GM23338 (cell line): ENCODE measurements at regions not wholly inside any gene's neighbourhood (a gene's known extent, or its start where the extent isn't known, plus 50 kb on each side); places are given as distances from the start of the nearest gene placed in this dataset.

Source experiments
- ATAC-seq: fragments of 200-7000 bp; cut with Tn5 transposase; 3 replicates; pipeline ENCODE4 v1.9.1; 2020
- DNase-seq: peaks from one replicate; pipeline ENCODE4 v3.0.0-alpha.2; 2015; ENCODE audit warnings: low spot score
- H2AFZ ChIP-seq: fragments of 200-600 bp; sonication (generic); 2 replicates; pipeline ENCODE4 v1.8.0; 2016; ENCODE audit warnings: antibody characterized with exemption, mild to moderate bottlenecking, moderate library complexity
- H3F3A ChIP-seq: fragments of 200-600 bp; sonication (generic); replicated peaks from 2 replicates; pipeline ENCODE4 v1.8.0; 2017; ENCODE audit warnings: antibody characterized with exemption, mixed run types, low read depth
- H3K27ac ChIP-seq: fragments of 200-600 bp; sonication (generic); 2 replicates; pipeline ENCODE4 v1.6.1; 2016; ENCODE audit warnings: low read depth
- H3K27me3 ChIP-seq: fragments of 200-600 bp; sonication (generic); 2 replicates; pipeline ENCODE4 v1.8.0; 2016; ENCODE audit warnings: mild to moderate bottlenecking, mixed run types, moderate library complexity; ENCODE audit not compliant: insufficient read depth
- H3K36me3 ChIP-seq: fragments of 200-600 bp; sonication (generic); 2 replicates; pipeline ENCODE4 v1.8.0; 2016; ENCODE audit warnings: mild to moderate bottlenecking; ENCODE audit not compliant: insufficient read depth
- H3K4me1 ChIP-seq: fragments of 200-600 bp; sonication (generic); 2 replicates; pipeline ENCODE4 v1.8.0; 2016; ENCODE audit warnings: mild to moderate bottlenecking, moderate library complexity; ENCODE audit not compliant: insufficient read depth
- H3K4me2 ChIP-seq: fragments of 200-600 bp; sonication (generic); 2 replicates; pipeline ENCODE4 v1.7.1; 2017; ENCODE audit warnings: mixed run types
- H3K4me3 ChIP-seq: fragments of 200-600 bp; sonication (generic); 2 replicates; pipeline ENCODE4 v1.6.1; 2016; ENCODE audit warnings: mixed run types
- H3K79me2 ChIP-seq: fragments of 200-600 bp; sonication (generic); replicated peaks from 2 replicates; pipeline ENCODE4 v1.8.0; 2017; ENCODE audit warnings: mild to moderate bottlenecking; ENCODE audit not compliant: insufficient read depth
- H3K9me2 ChIP-seq: fragments of 200-600 bp; sonication (generic); 2 replicates; pipeline ENCODE4 v1.8.0; 2017; ENCODE audit not compliant: insufficient read depth
- H4K20me1 ChIP-seq: fragments of 200-600 bp; sonication (generic); replicated peaks from 2 replicates; pipeline ENCODE4 v1.8.0; 2017; ENCODE audit warnings: mild to moderate bottlenecking; ENCODE audit not compliant: insufficient read depth
- H3K27ac Mint-ChIP-seq: 2 replicates; pipeline ENCODE4 v1.8.0; 2020; ENCODE audit warnings: inconsistent platforms, mild to moderate bottlenecking, moderate library complexity, mixed read lengths
- H3K27me3 Mint-ChIP-seq: 3 replicates; pipeline ENCODE4 v1.8.0; 2022; ENCODE audit warnings: low read depth, mild to moderate bottlenecking, moderate library complexity, mixed read lengths, inconsistent platforms; ENCODE audit not compliant: insufficient read depth, poor library complexity
- H3K36me3 Mint-ChIP-seq: 3 replicates; pipeline ENCODE4 v1.8.0; 2021; ENCODE audit warnings: low read depth, mild to moderate bottlenecking, inconsistent platforms, moderate library complexity, mixed read lengths
- H3K4me1 Mint-ChIP-seq: 3 replicates; pipeline ENCODE4 v1.8.0; 2020; ENCODE audit warnings: mild to moderate bottlenecking, inconsistent platforms, mixed read lengths
- H3K4me3 Mint-ChIP-seq: 3 replicates; pipeline ENCODE4 v1.8.0; 2021; ENCODE audit warnings: moderate library complexity, mild to moderate bottlenecking, inconsistent platforms, mixed read lengths
- H3K9me3 Mint-ChIP-seq: 3 replicates; pipeline ENCODE4 v1.8.0; 2020; ENCODE audit warnings: moderate library complexity, mild to moderate bottlenecking, inconsistent platforms, mixed read lengths
- CREB1 ChIP-seq: fragments of 250-450 bp; sonication (Bioruptor Pico); IDR thresholded peaks from 2 replicates; pipeline ENCODE4 v1.5.0; 2020; ENCODE audit warnings: low read depth, mild to moderate bottlenecking, moderate library complexity
- ETS1 ChIP-seq: IDR thresholded peaks from 2 replicates; pipeline ENCODE4 v1.6.1; 2016; ENCODE audit warnings: antibody characterized with exemption
- EZH2 ChIP-seq: fragments of 200-600 bp; sonication (generic); IDR thresholded peaks from one replicate; pipeline ENCODE4 v1.8.0; 2017; ENCODE audit warnings: antibody characterized with exemption, mild to moderate bottlenecking, low read depth; ENCODE audit not compliant: unreplicated experiment
- EZH2phosphoT487 ChIP-seq: fragments of 200-600 bp; sonication (generic); IDR thresholded peaks from one replicate; pipeline ENCODE4 v1.8.1; 2018; ENCODE audit warnings: antibody characterized with exemption; ENCODE audit not compliant: unreplicated experiment
- JUNB ChIP-seq: IDR thresholded peaks from one replicate; pipeline ENCODE4 v1.6.1; 2016; ENCODE audit warnings: antibody characterized with exemption; ENCODE audit not compliant: unreplicated experiment
- NANOG ChIP-seq: IDR thresholded peaks from 2 replicates; pipeline ENCODE4 v1.6.1; 2016; ENCODE audit warnings: antibody characterized with exemption, borderline replicate concordance
- POLR2AphosphoS5 ChIP-seq: IDR thresholded peaks from 2 replicates; pipeline ENCODE4 v1.6.1; 2016; ENCODE audit warnings: antibody characterized with exemption, low read depth
- REST ChIP-seq: IDR thresholded peaks from one replicate; pipeline ENCODE4 v1.6.1; 2018; ENCODE audit warnings: antibody characterized with exemption; ENCODE audit not compliant: unreplicated experiment
- STAT1 ChIP-seq: IDR thresholded peaks from one replicate; pipeline ENCODE4 v1.6.1; 2016; ENCODE audit warnings: antibody characterized with exemption; ENCODE audit not compliant: unreplicated experiment
- ZNF114 ChIP-seq: fragments of 250-450 bp; sonication (Bioruptor Pico); IDR thresholded peaks from 2 replicates; pipeline ENCODE4 v1.5.0; 2020; ENCODE audit warnings: mild to moderate bottlenecking, moderate library complexity
- ZNF331 ChIP-seq: fragments of 250-450 bp; sonication (Bioruptor Pico); IDR thresholded peaks from 2 replicates; pipeline ENCODE4 v1.5.0; 2020; ENCODE audit warnings: low read depth, mild to moderate bottlenecking, moderate library complexity
- ZNF462 ChIP-seq: fragments of 250-450 bp; sonication (Bioruptor Pico); IDR thresholded peaks from 2 replicates; pipeline ENCODE4 v1.5.0; 2020; ENCODE audit warnings: mild to moderate bottlenecking, moderate library complexity
- TF ChIP-seq, protein P1 (sequence below), 2 experiments: fragments of 200-600 bp in 1 of 2; sonication (generic) in 1 of 2; conservative IDR thresholded peaks; 2 replicates each; pipeline versions ENCODE4 v1.5.1 to v1.6.1; 2016 to 2017; ENCODE audit warnings: antibody characterized with exemption in 2 of 2, low read depth in 2 of 2, mild to moderate bottlenecking in 2 of 2, moderate library complexity in 1 of 2

DNA sequence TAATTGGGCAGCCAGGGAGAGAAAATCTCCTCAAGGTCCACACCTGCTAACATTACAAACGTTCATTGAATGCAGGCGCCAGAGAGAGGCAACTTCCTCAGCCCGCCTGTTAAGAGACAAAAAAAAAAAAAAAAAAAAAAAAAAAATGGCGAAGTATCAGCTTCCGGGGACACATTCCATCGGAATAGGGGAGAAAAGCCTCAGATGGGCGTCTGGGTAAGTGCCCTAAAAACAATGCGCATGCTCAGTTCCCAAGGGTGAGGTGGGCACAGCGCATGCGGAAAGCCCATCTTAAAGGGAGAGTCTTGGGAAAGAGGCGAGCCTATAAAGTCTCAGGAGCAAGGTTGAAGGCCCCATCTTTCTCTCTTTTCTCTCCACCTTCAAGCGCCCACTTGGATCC, 1139.7 kb upstream of the CELF2 start:
- Mint-ChIP-seq H3K4me1 (no peaks in the 10 kb centered on the region), H3K27me3 (peaks cover 3% of the 10 kb centered on the region), H3K4me3 (no peak overlapping the region), H3K9me3 (peaks cover 5% of the 10 kb centered on the region; the same call in 1 of the 3 replicates), H3K27ac (no peak overlapping the region), H3K36me3 (no peaks in the 10 kb centered on the region)
- H3K9me2 ChIP-seq = no peaks in the 10 kb centered on the region
- peaks cover 6% of the 10 kb centered on the region; the same call in 1 of the 2 replicates for H3K36me3 ChIP-seq
- TF ChIP-seq POLR2AphosphoS5 (no peak), ZNF331 (CRISPR knock-in tag) (no peak), ETS1 (no peak), EZH2 (no peak), REST (no peak), JUNB (no peak), EZH2phosphoT487 (no peak), ZNF114 (no peak), STAT1 (no peak), NANOG (no peak), ZNF462 (CRISPR knock-in tag) (no peak), CREB1 (no peak)
- TF ChIP-seq, protein P1, sequence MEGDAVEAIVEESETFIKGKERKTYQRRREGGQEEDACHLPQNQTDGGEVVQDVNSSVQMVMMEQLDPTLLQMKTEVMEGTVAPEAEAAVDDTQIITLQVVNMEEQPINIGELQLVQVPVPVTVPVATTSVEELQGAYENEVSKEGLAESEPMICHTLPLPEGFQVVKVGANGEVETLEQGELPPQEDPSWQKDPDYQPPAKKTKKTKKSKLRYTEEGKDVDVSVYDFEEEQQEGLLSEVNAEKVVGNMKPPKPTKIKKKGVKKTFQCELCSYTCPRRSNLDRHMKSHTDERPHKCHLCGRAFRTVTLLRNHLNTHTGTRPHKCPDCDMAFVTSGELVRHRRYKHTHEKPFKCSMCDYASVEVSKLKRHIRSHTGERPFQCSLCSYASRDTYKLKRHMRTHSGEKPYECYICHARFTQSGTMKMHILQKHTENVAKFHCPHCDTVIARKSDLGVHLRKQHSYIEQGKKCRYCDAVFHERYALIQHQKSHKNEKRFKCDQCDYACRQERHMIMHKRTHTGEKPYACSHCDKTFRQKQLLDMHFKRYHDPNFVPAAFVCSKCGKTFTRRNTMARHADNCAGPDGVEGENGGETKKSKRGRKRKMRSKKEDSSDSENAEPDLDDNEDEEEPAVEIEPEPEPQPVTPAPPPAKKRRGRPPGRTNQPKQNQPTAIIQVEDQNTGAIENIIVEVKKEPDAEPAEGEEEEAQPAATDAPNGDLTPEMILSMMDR (conservative IDR thresholded peaks at IDR 0.05; ENCODE audit: low read depth in 2 of 2) = no peak
- H3F3A ChIP-seq = no peaks in the 10 kb centered on the region
- no peak overlapping the region for H3K4me3 ChIP-seq
- no peaks in the 10 kb centered on the region for H3K27me3 ChIP-seq
- H3K79me2 ChIP-seq = no peaks in the 10 kb centered on the region
- ATAC-seq = no peak
- H4K20me1 ChIP-seq = no peaks in the 10 kb centered on the region
- DNase-seq = no peak
- H2AFZ ChIP-seq = peak overlapping the region; percentile 79; the same call in 1 of the 2 replicates
- H3K4me2 ChIP-seq = no peak overlapping the region
- no peak overlapping the region for H3K27ac ChIP-seq
- no peaks in the 10 kb centered on the region for H3K4me1 ChIP-seq
